ENCODE measurements at regions not wholly inside any gene's neighbourhood (a gene's known extent, or its start where the extent isn't known, plus 50 kb on each side); places are given as distances from the start of the nearest gene placed in this dataset.
"Not testable (repeated sequence)": the region's sequence is repeated elsewhere in the genome, so short reads cannot be mapped to it uniquely, and the experiment has no call there.

DNA sequence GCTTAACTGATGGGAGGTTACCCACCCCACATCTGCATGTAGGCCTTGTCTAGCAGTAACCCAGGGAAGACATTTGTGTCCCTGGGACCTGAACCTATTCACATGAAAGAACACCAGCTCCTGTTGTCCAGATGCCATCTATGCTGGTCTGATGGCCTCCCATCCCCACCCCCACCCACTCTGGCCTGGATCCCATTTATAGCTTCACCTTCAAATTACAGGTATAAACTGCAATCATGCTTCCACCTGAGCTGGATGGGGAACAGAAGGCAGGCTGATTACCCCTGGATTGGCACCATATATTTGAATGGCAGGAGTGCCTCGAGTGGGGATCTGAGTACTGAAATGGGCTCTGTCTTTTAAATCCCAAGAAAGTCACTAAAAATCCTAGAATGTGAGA lies 312.7 kb upstream of the USP24 start:
- intact Hi-C loops (cut with DNase I) = no loop called here
- no peak for DNase-seq

DNA sequence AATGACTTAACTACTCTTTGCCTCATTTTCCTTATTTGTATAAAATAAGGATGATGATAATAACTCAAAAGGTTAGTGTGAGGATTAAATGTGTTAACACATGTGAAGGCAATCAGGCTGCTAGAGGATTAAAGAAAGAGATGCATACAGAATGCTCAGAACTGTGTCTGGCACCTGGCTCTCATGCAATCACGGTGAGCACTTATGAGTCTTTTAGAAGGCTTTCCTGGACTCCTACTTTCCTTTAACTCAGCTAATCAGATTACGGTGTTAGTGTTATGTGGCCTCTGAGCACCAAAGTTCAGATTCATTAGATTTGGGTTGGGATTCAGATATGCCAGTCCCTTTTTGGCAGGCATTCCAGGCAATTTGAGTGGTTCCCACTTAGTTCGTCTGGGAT lies 311.6 kb upstream of the USP24 start:
- DNase-seq = no peak
- intact Hi-C loops (cut with DNase I) = no loop called here

DNA sequence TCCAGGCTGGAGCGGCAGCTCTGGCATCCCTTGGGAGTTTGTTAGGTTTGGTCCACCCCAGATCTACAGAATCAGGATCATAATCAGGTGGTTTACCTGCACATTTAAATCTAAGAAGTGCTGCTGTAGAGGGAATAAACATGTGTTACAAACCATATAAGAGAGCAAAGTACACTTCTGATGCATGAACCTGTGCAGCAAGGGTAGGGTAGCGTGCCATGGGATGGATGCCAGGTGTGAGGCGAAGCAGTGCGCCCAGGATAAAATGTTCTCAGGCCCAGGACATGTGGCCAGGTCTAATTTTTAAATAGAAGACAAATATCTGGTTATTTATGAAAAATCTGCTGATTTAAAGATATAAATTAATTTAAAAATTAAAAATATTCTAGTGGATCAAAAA lies 308.8 kb upstream of the USP24 start:
- no peak for DNase-seq
- intact Hi-C loops (cut with DNase I) = no loop called here

DNA sequence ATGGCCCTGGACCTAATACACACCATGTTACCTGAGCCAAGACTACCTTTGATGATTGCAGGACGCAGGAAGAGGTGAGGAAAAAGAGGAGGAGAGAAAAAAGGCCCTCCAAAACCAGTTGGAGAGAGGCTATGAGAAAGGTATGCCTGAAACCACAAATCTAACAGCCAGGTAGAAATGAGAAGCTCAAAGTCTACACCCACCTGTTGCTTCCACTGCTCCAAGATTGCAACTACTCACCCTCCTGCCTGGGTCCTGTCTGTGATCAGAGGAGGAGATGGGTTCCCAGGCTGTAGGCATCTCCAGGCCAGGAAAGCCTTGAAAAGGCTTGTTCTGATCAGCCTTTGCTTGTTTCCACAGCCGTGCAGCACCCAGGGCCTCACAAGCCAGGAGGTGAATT lies 307.8 kb upstream of the USP24 start:
- DNase-seq = no peak
- intact Hi-C loops (cut with DNase I) = no loop called here

DNA sequence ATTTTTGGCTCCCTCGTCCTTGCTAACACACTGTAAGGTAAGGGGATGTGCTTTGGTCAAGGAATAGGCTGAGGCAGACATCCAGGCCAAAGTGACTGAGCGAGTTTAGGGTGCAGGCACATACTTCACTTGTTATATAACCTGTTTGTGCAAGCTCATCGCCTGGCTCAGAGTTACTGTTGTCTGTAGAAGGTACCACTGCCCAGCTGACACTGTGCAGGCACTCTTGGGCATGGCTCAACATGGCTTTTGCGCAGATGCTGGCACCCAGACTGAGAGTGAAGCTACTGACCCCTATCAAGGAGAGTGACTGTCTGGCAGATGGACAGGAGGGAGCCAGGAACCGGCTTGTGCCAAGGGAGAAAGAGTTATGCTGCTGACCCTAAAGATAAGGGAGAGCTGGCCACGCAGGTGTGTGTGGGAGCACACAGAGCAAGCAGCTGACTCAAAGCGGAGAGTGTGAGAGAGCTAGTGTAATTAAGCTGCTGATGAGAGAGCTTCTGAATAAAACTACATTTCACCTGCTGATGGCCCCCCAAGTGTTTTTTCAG lies 307.3 kb upstream of the USP24 start:
- DNase-seq = no peak
- intact Hi-C loops (cut with DNase I) = no loop called here

DNA sequence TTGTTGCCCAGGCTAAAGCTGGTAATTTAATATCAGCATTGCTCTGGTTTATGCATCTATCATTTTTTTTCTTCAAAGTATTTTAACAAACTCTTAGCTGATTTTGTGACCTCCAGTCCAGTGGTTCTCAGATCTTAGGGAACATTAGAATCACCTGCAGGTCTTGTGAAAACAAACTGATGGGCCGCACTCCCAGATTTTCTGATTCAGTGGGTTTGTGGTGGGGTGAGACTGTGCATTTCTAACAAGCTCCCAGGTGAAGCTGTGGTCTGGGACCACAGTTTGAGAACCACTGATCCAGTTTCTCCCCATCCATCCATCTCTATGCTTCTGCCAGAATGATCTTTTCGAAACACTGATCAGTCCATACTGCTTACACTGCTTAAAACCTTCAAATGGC lies 305.7 kb upstream of the USP24 start:
- intact Hi-C loops (cut with DNase I) = no loop called here
- DNase-seq = no peak

DNA sequence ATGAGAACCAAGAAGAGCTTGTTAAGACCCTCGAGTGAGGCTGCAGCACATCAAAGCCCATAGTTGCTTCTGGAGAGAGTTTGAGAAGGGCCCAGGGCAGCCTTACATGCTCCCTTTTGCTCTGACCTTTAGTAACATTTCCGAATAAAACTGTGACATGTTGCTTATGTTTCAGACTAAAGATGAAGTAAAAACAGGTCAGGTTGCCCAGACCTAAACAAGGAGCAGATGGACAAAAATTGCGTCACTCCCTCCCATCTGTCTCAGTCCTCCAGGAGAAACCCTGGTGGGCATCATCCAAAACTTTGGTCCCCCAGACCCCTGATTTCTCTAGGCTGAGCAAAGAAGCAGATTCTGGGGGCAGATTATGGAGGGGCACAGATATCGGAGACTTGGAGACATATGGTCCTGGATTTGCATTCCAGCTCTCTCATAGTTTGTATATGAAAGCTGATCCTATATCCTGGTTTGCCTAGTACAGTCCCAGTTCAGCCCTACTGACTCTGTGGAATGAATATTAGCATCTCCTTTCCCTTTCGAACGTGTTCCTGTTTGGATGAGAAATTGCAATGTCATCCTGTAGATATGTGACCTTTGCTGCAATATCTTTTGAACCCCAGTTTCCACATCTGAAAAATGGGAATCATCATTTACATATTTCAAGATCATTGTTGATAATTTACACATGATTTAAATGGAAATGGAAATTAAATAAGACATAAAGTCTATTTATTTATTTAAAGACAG lies 304.9 kb upstream of the USP24 start:
- no peak for DNase-seq
- intact Hi-C loops (cut with DNase I) = no loop called here

DNA sequence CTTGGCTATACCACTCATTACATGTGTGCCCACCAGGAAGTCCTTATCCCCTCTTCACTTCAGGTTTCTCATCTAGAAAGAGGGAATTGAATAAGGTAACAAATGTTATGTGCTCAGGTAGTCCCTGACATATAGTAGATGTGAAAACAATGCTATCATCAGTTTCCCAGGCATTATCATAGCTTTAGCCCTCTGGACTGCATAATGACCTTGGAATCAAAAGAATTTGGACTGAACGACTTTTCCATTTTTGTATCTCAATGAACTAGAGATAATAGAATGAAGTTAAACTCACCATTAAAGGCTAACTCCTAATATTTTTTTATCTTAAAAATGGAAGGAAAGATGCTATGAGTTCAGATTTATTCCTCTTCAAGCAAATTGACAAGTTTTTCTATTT lies 304.1 kb upstream of the USP24 start:
- intact Hi-C loops (cut with DNase I) = no loop called here
- no peak for DNase-seq

DNA sequence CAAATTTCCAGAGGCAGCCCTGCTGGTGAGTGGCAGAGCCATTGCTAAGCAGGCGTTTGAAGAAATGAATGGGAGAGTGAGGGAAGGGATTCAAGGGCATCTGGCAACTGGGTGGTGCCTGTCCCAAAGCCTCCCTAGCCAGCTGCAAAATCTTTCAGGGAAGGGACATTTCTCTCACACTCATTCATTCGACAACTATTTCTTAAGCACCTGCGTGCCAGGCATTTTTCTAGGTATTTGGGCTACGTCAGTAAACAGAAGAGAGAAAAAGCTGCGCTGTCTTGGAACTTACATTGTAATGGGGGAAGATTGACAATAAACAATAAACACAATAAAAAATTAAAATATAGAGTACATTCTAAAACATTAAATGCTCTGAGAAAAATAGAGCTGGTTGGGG lies 301.9 kb upstream of the USP24 start:
- intact Hi-C loops (cut with DNase I) = no loop called here
- no peak for DNase-seq

DNA sequence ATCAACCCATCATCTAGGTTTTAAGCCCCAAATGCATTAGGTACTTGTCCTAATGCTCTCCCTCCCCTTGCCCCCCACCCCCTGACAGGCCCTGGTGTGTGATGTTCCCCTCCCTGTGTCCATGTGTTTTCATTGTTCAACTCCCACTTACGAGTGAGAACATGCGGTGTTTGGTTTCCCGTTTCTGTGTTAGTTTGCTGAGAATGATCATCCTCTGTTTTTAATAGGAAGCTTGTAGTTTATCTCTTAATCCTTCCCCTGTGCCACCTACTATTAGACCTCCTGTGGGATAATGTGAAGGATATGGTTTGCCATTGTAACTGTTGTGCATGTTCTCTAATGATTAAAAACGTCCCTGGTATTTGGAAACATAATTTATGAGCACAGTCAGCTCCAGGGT lies 299.4 kb upstream of the USP24 start:
- DNase-seq; intact Hi-C loops (cut with DNase I): not testable (repeated sequence)

DNA sequence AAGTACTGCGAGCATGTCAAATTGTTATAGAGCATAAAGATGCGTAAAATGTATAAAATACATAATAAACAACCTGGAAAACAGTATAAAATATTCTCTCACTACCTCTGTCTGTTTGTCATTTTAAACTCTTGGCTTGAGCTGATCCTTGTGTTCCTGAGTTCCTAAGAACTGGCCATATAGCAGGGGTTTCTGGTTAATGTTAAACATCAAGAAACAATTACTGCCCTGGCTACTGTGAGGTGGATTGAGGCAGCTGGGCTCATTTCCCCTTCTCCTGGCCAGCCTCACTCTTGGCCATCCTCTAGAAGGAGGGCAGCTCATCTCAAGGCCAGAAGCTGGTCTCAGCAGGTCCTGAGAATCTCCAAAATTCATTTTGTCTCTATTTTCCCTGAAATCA lies 297.3 kb upstream of the USP24 start:
- intact Hi-C loops (cut with DNase I) = no loop called here
- DNase-seq = no peak

DNA sequence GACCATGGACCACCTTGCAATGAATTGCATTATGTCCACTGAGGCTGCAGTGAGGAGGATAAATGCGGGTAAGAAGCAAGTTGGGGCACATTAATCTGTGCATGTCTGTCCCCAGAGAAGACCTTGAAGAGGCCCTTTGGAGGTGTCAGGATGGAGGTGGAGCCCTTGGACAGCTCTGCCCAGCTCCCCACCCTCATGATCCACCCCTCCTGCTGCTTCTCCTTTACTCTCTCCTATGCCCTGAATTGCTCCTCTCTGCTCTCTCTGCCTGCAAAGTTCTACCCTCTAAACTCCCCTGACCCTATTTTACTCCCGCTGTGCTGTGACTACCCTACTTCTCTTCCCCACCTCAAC lies 292.4 kb upstream of the USP24 start:
- DNase-seq = no peak
- intact Hi-C loops (cut with DNase I) = no loop called here

DNA sequence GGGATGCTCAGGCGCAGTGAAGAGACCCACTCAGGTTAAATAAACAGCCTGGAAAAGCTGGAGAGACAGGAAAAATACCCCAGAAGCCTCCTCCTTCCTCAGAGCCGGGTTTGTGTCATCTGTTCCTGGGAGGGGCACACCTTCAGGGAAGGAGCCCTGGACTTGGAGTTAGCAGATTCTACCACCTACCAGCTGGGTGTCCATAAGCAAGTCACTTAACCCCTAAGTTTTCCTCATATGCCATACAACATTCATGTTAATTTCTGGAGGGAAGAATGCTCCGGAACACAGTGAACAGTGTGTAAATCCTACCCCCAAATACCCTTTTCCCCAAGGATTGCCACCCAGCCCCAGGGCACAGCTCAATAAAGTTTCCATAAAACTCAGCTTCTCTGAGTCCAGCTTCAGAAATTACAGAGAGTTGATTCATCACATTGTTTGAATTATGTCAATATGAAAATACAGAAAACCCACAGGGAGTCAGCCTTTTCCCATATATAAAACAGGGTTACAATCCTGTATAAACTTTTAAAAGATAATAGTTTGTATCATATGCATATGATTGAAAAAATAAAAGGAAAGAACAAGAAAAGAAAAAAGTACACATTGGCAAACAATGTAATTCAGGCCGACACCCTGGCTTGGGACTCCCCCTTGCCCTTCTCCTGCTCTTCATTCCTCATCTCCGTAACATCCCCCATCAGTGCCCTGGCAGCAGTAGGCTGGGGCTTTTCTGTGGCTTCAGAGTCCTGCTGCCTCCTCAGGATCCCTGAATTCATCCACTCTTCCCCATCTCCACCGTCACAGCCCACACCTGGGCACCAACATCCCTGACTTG lies 291.8 kb upstream of the USP24 start:
- intact Hi-C loops (cut with DNase I) = no loop called here
- DNase-seq = no peak

DNA sequence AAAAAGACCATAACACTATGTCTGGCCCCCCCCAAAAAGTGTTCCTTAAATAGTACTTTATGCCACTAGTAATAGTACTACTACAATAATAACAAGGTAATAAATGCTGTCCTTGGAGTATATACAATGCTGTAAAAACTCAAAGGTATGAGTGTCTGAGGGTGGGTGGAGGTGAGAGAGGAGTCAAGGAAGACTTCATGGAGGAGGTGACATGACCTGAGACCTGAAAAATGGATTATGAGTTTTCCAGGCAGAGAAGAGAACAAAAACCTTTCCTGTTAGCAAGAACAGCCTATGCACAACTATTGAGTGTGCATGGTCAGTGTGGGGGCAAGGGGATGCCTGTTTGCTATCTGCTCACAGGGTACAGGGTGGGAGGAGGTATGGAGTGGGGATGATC lies 290.2 kb upstream of the USP24 start:
- DNase-seq = no peak
- intact Hi-C loops (cut with DNase I) = no loop called here

DNA sequence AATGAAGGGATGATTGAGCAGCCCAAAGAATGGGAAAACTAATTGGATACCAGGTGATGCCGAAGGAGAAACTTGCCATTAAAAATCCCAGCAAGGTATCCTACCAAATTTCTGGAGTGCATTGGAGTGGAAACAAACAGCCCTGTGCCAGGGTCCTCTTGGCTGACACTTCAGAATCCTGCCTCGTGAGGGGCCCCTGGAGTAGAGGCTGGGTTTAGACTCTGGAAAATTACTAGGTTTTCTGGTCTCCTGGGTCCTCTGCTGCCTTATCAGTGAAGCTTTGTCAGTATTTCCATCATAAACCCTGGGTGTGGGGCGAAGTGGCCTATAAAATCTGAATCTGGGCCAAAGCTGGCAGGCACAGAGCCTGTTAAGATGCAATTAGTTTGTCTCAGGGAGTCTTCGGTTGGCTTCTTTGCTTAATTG lies 289.2 kb upstream of the USP24 start:
- no peak for DNase-seq
- intact Hi-C loops (cut with DNase I) = no loop called here

DNA sequence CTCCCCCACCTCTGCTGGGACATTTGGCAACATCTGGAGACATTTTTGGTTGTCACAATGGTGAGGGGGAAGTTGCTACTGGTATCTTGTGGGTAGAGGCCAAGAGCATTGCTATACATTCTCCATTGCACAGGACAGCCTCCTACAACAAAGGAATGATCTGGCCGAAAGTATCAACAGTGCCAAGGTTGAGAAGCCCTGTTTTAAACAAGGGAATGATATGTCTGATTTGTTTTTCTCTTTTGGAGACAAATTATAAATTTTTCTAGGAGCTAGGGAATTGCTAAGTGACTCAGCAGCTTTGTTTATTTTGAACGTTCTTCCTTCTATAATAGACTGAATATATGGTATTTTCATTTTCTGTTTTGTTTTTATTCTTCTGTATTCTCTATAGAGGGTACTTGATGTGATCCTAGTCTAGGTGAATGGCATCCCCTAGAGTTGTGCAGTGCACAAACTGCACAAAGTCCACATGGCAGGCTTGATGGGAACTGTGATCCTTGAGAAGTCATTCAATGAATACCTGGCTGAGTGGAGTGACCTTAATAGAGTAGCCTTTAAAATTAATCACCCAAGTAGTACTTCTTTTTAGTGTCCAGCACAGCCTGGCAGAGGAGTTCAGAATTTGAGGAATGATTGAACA lies 288.6 kb upstream of the USP24 start:
- no peak for DNase-seq
- intact Hi-C loops (cut with DNase I) = no loop called here

DNA sequence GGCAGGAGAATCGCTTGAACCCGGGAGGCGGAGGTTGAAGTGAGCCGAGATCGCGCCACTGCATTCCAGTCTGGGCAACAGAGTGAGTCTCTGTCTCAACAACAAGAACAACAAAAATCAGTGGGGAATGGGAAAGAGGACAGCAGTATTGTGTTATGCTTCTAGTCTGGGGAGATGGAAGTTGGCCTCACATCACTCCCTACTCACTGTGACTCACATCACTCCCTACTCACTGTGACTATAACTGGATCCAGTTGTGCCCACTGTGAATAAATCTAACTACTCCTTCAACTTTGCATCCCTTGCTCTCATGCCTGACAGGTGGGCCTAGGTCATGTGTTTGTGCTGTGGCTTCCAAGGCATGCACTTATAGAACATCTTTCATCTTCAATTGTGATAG lies 285.4 kb upstream of the USP24 start:
- DNase-seq = no peak
- intact Hi-C loops (cut with DNase I) = no loop called here

DNA sequence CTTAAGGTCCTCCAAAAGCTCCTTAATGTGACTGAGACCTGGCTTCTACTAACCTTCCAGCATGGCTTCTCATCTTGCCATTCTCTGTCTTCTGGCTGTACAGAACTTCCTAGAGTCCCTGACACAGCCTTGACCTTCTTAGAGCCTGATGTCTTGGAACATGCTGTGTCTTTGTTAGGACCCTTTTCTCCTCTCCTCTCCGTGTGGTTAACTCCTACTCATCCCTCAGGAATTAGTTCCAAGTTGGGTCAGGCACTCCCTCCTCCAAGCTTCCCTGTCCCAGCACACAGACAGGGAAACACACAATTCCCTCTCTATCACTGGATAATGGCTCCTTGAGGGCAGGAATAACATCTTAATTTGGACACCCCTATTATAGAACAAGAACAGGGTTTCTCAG lies 275.4 kb upstream of the USP24 start:
- intact Hi-C loops (cut with DNase I) = no loop called here
- DNase-seq = no peak

DNA sequence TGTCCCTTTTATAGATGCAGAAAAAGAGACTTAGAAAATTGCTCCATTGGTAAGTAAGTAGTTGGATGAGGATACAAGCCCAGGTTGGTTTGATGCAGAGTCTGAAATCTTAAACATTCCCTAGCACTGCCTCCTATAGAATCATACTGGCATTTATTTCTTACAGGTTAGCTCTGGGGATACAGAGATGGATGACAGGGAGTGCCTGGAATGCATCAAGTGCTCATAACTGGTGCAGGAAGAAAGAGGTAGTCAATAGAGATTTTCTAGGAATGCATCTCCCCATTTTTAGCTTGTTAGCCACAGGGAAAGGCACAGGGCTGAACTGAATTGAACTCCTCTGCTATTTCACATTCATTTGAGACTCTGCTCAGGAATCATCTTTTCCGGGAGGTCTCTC lies 269.0 kb upstream of the USP24 start:
- no peak for DNase-seq
- intact Hi-C loops (cut with DNase I) = no loop called here

DNA sequence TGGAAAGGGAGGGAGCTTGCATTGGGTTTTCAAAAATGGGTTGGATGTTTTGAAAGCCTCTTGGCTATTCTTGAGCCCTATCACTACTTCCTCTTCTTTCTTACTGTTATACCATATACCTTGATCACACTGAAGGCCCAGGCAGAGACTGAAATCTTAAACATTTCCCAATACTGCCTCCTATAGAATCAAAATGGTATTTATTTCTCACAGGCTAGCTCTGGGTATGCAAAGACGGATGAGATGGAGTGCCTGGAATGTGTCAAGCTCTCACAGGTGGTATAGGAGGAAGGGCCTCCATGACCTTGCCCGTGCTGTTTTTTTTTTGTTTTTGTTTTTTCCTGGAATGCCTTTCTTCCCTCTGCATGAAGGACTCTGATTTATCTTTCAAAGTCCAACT lies 268.4 kb upstream of the USP24 start:
- intact Hi-C loops (cut with DNase I) = no loop called here
- DNase-seq = no peak
